Stromal cell of bone marrow (primary cell): ENCODE measurements at regions not wholly inside any gene's neighbourhood (a gene's known extent, or its start where the extent isn't known, plus 50 kb on each side); places are given as distances from the start of the nearest gene placed in this dataset.

Source experiments
- DNase-seq: peaks from one replicate; pipeline ENCODE4 v3.0.0-alpha.2; 2012; ENCODE audit warnings: low read depth

DNA sequence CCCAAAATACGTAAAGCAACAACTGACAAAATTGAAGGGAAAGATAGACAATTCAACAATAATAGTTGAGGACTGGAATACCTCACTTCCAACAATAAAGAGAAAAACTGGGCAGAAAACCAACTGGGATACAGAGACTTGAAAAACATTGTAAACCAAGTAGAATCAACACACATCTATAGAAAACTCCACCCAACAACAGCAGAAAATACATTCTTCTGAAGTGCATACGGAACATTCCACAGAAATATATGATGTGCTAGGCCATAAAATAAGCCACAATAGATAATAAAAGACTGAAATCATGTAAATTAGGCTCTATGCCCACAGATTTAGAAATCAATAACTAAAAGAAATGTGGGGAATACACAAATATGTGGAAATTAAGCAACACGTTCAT lies 98.4 kb upstream of the THBS1 start:
- DNase-seq = no peak

DNA sequence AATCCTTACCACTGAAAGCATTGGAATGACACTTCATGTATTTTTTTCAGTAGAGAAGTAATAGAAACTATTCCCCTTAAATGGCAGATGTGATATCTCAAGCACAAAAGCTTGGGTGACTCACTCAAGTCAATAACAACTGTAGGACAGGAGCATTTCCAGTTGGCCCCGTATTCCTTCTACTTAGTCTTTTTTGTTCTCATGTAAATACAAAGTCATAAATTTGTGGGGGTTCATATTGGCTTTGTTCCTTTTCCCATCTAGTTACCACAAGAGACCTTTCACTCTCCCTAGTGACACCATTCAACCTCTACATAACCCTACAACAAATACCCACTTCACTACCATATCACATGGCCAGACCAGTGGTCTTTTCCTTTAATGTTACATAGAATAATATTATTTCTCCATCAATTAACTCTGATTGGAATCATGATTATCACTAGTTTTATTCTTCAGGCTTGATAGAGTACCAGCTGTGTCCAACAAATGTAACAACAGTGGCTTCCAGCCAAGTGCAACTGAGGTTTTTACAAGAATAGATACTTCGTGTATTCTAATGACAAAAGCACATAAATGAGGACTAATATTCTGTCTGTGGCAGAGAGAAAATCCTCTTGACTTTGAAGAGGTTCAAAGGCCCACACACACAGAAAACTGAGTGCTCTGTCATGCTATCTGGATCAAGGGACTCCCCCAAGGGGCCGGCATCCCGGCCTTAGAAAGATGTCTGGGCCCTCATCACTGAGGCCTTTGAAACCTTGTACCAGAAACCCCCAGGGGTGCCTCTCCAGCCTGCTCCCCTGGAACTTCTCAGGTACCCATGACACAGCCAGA lies 94.0 kb upstream of the THBS1 start:
- no peak for DNase-seq

GRCh38 chr15:39487458-39487735 lies 93.5 kb upstream of the THBS1 start:
- DNase-seq = no peak

DNA sequence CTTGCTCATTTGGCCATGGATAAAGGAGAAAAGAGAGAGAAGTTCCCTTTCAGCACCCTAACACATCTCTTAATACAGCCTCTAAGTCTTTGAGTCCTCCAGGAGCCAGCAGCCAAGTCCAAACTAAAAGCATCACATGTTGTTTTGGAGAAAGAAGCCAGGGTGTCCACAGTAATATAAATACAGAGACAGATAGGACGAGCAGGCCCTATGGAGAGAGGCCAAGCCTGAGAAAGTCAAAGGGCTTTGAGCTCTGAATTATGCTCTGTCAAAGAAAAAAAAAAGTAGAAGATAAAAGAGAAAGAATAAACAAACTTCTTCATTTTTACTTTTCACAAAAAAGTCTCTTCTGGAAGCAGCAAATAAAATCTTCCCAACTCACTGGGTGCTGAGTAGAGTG lies 92.4 kb upstream of the THBS1 start:
- DNase-seq = no peak

- no peak for DNase-seq
Measured at GRCh38 chr15:39488961-39489360, 91.9 kb upstream of the THBS1 start.

DNA sequence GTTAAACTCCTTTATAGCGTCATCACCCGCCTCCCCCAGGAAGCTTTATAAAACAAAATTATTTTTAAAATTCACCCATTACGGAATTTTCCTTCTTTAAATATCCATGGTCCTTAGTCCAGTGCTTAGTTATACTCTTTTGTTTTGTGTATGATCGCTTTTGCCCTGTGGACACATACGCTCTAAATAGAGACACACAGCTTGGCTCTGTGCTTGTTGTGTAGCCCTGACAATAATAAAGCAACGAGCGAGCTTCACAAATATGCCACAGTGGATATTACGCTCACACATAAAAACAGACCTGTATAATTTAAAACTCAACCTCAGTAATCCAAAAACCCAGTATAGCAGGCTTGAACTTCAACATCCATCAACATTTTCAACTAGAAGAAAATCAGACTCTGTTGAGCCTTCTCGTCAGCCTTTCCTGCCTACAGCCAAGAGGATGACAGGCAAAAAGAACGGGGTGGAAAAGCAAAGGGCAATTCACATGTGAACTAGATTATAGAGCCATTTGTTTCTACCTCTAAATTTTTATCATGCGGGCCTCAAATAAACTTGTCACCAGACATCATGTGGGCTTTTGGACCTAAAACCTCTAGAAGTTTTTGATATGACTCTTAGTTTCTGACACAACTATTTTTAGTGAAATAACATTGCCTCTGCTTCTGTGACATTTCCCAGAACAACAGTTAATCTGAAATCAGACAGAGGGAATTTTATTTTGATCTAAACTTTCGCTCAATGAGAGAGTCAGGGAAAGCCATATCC lies 89.6 kb upstream of the THBS1 start:
- no peak for DNase-seq

DNA sequence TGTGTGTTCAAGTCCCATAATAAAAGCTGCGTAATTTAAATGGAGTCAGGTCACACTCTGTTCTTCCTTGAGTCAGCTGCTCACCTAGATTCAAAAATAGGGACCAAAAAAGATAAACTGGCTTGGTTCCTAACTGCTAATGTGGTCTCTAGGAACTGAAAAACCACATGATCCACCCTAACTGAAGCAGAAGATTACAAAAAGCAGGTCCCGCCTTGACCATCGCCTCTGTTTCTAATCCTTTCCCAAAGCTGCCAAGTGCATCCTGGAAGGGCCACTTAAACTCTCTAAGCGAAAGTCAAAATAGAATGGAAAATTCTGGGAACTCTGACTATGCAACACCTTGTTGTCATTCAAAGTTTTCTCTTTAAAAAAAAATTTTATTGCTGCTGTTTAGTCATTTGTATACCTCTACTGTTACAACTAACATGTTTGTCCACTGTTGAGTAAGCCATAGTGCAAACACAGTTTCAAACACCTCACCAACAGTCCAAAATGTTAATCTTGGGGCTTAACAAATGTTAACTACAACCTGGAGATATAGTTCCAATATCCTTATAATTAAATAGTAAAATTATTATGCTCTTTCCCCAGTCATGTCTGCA lies 88.9 kb upstream of the THBS1 start:
- DNase-seq = no peak

GRCh38 chr15:39493424-39494067 lies 87.3 kb upstream of the THBS1 start:
- no peak for DNase-seq

DNA sequence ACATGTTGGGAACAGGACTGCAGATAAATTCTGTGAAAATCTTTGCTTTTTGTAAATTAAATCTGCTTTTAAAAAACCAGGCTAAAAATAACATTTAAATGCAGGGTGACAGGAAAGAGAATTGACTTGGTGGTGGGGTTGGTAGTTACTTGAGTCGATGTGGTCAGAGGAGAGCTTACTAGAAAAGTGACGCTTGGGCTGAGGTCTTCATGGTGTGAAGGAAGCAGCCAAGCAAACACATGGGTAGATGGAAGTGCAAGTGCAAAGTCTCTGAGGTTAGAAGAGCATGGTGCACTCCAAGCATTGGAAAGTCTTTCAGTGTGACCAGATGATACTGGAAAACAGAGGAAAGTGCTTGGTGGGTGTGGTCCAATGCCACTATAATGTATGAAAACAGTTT lies 86.4 kb upstream of the THBS1 start:
- no peak for DNase-seq

DNA sequence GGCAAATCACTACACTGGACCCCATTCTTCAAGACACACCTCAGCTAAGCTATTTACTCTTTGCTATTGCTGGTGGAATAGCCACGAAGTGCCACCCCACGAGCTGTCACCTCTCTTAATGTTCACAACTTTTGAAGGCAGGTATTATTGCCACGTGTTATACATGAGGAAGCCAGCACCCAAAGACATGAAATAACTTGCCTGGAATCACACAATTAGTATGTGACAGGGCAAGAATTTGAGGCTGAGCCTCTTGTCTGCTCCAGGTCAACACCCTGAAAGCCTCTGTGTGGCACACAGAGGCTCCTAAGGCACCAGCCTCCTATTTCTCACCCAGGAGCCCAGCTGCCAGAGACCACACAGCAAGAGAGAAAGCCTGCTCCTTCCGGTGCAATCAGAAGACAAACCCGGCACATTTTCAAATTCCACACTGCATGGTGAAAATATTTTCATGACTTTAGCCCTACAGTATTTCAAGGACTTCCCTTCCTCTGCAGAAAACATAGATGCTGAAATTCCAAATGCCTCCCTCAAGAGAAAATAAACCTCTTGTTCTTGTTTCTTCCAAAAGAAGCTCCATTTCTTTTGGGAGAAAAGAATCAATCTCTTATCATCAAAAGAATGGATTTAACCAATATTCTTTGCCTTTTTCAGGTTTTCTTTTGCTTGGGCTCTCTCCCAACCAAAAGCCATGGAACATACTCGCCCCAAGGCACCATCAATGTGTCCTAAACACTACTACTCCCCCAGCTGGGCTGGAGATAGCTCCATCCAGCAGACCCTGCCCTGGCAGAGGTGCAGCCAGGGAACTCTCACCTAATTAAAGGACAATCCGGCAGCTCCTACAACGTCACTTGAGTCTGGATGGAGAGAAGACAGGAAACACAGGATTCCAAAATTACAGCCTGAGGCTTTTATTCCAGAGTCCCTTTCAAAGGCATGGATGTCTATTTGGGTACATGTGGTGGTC lies 84.7 kb upstream of the THBS1 start:
- no peak for DNase-seq

GRCh38 chr15:39497016-39497758 lies 83.7 kb upstream of the THBS1 start:
- no peak for DNase-seq

- no peak for DNase-seq
Measured at GRCh38 chr15:39497759-39498565, 82.9 kb upstream of the THBS1 start.

GRCh38 chr15:39498629-39499028 lies 82.2 kb upstream of the THBS1 start:
- no peak for DNase-seq

DNA sequence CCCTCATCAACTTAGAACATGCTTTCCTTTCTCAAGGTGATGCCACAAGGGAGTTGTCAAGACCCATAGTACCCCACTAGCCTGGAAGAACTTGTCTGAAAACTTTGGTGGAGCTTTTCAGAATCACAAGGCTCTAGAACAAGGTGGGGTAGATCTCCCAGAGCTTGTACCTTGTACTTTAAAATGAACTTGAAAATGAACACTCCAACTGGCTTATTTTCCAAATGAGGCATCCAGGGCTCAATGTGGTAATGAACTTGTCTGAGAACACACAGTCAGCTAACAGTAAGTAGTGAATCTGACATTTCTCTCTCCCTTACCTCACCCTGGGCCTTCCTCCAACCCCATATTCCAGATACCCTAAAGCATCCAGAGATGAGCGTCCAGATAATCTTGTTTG lies 81.8 kb upstream of the THBS1 start:
- no peak for DNase-seq

DNA sequence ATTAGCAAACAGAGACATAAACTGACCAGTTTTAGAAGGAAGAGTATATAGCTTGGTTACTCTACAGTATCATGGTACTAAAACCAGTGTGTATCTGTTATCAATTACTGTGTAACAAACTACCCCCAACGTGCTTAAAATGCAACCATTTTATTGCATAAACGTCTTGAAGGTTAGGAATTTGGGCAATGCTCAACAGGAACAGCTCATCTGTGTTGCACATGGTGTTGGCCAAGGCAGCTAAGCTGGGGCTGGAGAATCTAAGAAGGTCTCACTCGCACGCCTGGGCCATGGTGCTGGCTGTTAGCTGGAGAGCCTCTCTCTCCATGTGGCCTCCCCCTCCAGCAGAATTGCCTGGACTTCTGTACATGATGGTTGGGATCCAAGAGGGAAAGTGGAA lies 81.2 kb upstream of the THBS1 start:
- DNase-seq = no peak

GRCh38 chr15:39501366-39502081 lies 79.4 kb upstream of the THBS1 start:
- no peak for DNase-seq

GRCh38 chr15:39502082-39502447 lies 78.8 kb upstream of the THBS1 start:
- no peak for DNase-seq

DNA sequence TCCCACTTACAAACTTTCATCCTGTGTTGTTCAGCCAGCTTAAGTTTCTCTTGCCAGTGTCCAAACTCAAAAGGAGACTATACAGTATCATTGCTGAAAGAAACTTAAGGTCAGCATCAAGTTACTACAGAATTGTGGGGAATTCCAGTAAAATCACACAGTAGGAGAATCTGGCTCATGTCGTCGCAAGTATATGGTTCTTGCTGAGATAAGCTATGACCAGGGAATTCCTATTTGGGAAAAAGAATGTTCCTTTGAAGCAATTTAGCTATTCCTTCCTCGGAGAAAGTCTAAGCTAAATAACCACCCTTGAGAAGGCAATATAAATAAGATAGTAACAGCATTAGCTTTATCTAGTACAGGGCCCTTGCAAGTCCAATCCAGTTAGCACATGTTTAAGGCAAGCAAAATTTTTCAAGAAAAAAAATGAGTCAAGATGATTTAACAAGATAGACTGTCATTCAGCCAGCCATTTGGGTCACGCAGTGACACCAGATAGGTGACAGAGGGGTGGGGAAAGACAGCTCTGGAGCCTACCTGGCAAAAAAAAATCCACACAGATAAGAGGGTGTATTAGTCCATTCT lies 78.2 kb upstream of the THBS1 start:
- no peak for DNase-seq

- no peak for DNase-seq
Measured at GRCh38 chr15:39503526-39503925, 77.4 kb upstream of the THBS1 start.
